ENCODE measurements at regions not wholly inside any gene's neighbourhood (a gene's known extent, or its start where the extent isn't known, plus 50 kb on each side); places are given as distances from the start of the nearest gene placed in this dataset.
A peak's percentile ranks its signal among the peaks of the same experiment; 100 is the strongest.

GRCh38 chr1:113007706-113008364 is 51.8 kb upstream of the SLC16A1 start:
- peak in 1 of 4 experiments; percentile 24 for DNase-seq

DNA sequence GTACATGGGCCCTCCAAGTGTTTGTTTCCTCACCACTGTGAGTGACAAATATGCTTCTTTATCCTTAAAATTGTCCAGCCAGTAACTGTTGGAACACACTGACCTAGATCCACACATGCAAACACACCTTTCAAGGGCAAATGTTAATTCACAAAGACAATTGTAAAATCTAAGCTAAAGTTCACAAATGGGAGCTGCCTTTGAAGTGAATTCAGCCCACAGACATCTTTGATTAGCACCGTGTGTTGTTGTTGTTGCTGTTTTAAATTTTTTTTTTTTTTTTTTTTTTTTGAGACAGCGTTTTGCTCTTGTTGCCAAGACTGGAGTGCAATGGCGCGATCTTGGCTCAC is 52.3 kb upstream of the SLC16A1 start:
- no peak for DNase-seq

DNA sequence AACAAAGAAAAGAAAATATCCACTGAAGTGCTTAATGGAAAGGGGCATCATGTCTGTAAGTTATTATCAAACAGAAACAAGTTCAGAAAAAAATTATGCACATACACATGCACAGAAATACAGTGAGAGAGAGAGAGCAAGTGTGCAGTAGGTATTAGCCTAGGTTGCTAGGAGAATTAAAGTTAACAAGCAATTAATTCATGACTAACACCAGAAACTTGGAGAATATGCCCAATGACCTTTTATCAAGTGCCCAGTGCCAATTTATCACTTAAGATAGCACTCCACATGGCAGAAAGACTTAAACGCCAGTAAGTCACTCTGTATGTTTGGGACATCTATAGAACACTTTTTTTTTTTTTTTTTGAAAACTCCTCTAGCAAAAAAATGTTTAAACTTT is 56.2 kb upstream of the SLC16A1 start:
- DNase-seq: no peak

GRCh38 chr1:113013823-113014222 is 57.8 kb upstream of the SLC16A1 start:
- no peak for DNase-seq

DNA sequence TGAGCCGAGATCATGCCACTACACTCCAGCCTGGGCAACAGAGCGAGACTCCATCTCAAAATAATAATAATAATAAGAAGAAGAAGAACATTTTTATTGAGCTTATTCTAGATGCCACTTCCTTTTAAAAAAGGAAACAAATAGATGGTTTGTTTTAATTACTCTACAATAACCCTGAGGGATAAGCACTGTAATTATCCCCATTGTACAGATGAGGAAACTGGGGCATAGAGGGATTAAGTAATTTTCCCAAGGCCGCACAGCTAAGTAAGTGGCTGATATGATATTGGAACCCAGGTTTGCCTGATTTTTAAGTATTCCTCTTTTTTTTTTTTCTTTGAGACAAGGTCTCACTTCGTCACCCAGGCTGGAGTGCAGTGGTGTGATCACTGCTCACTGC is 58.5 kb upstream of the LRIG2 start:
- DNase-seq: no peak

DNA sequence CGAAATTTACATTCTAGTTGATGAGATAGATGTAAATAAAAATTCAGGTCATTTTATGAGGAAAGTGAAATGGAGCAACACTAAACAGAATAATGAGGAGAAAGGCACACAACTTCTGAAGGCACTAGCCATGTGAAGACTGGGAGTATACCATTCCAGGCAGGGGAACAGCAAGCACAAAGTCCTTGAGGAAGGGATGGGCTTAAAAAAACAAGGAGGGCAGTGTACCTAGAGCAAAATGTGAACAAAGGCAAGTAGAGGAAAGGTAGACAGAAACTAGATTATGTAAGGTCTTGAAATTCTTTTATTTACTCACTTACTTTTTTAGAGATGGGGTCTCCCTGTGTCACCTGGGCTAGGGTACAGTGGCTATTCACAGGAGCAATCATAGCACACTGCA is 54.1 kb upstream of the LRIG2 start:
- no peak for DNase-seq

DNA sequence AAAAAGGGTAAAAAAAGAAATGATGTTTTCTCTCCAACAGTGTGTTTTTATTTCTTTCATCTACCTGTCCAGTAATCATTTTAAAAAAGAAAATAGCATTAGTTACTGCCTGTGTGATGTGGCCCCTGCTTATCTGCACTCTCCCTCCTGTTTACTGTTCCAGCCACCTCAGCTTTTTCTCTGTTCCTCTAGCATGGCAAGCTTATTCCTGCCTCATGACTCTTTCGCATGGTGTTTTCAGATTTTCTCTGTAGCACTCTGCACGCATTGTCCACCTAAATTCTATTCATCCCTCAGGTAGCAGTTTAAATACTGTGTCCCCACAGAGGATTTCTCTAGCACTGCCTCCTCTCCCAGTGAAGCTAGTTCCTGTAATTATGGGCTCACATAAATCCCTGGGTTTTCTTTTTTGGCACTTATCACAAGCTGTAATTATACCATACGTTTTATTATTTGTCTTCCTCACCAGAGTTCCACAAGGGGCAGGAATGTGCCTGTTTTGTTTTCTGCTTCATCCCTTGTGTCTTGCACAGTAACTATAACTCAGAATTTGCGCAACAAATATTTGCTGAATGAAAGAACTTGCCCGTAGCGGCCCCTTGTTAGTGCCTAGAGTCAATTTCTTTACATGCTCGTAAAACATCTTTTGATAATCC is 51.4 kb upstream of the LRIG2 start:
- DNase-seq: peak in 1 of 4 experiments; percentile 14

All from suppressor macrophage (primary cell).